SK-N-SH (cell line): ENCODE measurements at regions not wholly inside any gene's neighbourhood (a gene's known extent, or its start where the extent isn't known, plus 50 kb on each side); places are given as distances from the start of the nearest gene placed in this dataset.

Source experiments
- CHD2 ChIP-seq: fragments of 150-350 bp; IDR thresholded peaks from 2 replicates; pipeline ENCODE4 v1.6.1; 2018; ENCODE audit warnings: low read length; ENCODE audit not compliant: partially characterized antibody
- ELF1 ChIP-seq: IDR thresholded peaks from 2 replicates; pipeline ENCODE4 v1.4.0; 2012
- FOXM1 ChIP-seq: IDR thresholded peaks from 2 replicates; pipeline ENCODE4 v1.4.0; 2012; ENCODE audit warnings: low read depth, mild to moderate bottlenecking
- RCOR1 ChIP-seq: fragments of 150-350 bp; IDR thresholded peaks from 2 replicates; pipeline ENCODE4 v1.6.1; 2017; ENCODE audit warnings: antibody characterized with exemption, low read length
- TF ChIP-seq, protein P1 (sequence below): fragments of 200-600 bp; sonication (generic); IDR thresholded peaks from 2 replicates; pipeline ENCODE4 v1.6.1; 2017; ENCODE audit warnings: antibody characterized with exemption, mild to moderate bottlenecking, moderate library complexity
- TF ChIP-seq, protein P2 (sequence below): IDR thresholded peaks from 2 replicates; pipeline ENCODE4 v1.4.0; 2012; ENCODE audit warnings: low read depth

DNA sequence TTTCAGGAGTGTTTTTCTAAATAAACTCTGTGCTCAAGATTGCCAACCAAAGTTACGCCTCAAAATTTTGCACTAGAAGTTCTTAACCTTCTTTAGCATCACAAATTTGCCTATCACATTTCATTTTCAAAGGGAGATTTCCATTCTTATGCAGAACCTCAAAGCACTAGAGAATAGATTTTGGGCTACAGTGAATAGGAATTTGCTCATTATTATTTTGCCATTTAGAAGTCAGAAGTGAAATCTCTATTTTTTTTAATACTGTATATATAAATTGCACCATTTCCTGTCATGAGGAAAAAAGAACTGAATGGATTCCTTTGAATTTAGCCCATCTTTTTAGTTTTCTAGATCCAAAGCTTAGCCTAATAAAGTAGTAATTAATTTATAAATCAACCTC lies 796.4 kb downstream of the ADGRL2 start:
- no peak for TF ChIP-seq FOXM1
- TF ChIP-seq ELF1, result no peak
- TF ChIP-seq, protein P1, sequence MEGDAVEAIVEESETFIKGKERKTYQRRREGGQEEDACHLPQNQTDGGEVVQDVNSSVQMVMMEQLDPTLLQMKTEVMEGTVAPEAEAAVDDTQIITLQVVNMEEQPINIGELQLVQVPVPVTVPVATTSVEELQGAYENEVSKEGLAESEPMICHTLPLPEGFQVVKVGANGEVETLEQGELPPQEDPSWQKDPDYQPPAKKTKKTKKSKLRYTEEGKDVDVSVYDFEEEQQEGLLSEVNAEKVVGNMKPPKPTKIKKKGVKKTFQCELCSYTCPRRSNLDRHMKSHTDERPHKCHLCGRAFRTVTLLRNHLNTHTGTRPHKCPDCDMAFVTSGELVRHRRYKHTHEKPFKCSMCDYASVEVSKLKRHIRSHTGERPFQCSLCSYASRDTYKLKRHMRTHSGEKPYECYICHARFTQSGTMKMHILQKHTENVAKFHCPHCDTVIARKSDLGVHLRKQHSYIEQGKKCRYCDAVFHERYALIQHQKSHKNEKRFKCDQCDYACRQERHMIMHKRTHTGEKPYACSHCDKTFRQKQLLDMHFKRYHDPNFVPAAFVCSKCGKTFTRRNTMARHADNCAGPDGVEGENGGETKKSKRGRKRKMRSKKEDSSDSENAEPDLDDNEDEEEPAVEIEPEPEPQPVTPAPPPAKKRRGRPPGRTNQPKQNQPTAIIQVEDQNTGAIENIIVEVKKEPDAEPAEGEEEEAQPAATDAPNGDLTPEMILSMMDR, result no peak
- TF ChIP-seq, protein P2, sequence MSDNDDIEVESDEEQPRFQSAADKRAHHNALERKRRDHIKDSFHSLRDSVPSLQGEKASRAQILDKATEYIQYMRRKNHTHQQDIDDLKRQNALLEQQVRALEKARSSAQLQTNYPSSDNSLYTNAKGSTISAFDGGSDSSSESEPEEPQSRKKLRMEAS, result no peak
- no peak for TF ChIP-seq CHD2
- no peak for TF ChIP-seq RCOR1
